MM.1S (cell line): ENCODE measurements at regions not wholly inside any gene's neighbourhood (a gene's known extent, or its start where the extent isn't known, plus 50 kb on each side); places are given as distances from the start of the nearest gene placed in this dataset.

Experiments used
- DNase-seq: peaks from one replicate; pipeline ENCODE4 v3.0.0-alpha.2; 2015
- H2AFZ ChIP-seq: fragments of 300-600 bp; sonication (generic); 2 replicates; pipeline ENCODE4 v1.6.0; 2016; ENCODE audit warnings: antibody characterized with exemption, low read length
- H3F3A ChIP-seq: fragments of 300-600 bp; sonication (generic); 2 replicates; pipeline ENCODE4 v1.6.1; 2016; ENCODE audit warnings: mild to moderate bottlenecking, antibody characterized with exemption, low read length, moderate library complexity, mixed read lengths; ENCODE audit not compliant: insufficient read depth
- H3K27ac ChIP-seq: fragments of 300-600 bp; sonication (generic); 2 replicates; pipeline ENCODE4 v1.5.1; 2016; ENCODE audit warnings: mild to moderate bottlenecking, low read length
- H3K27me3 ChIP-seq: fragments of 300-600 bp; sonication (generic); replicated peaks from 2 replicates; pipeline ENCODE4 v1.6.0; 2016; ENCODE audit warnings: low read length; ENCODE audit not compliant: insufficient read depth
- H3K36me3 ChIP-seq: fragments of 300-600 bp; sonication (generic); replicated peaks from 2 replicates; pipeline ENCODE4 v1.6.1; 2016; ENCODE audit warnings: mild to moderate bottlenecking, low read length, mixed read lengths; ENCODE audit not compliant: insufficient read depth
- H3K4me1 ChIP-seq: fragments of 300-600 bp; sonication (generic); 2 replicates; pipeline ENCODE4 v1.6.1; 2016; ENCODE audit warnings: low read length, mixed read lengths
- H3K4me2 ChIP-seq: fragments of 300-600 bp; sonication (generic); 2 replicates; pipeline ENCODE4 v1.6.0; 2016; ENCODE audit warnings: low read depth, low read length
- H3K4me3 ChIP-seq: fragments of 300-600 bp; sonication (generic); 2 replicates; pipeline ENCODE4 v1.5.1; 2016; ENCODE audit warnings: low read length, mixed read lengths
- H3K79me2 ChIP-seq: fragments of 300-600 bp; sonication (generic); 2 replicates; pipeline ENCODE4 v1.6.1; 2016; ENCODE audit warnings: mixed run types, low read length, mixed read lengths
- H3K9ac ChIP-seq: fragments of 300-600 bp; sonication (generic); 2 replicates; pipeline ENCODE4 v1.6.1; 2016; ENCODE audit warnings: low read length, mixed read lengths
- H3K9me2 ChIP-seq: fragments of 300-600 bp; sonication (generic); replicated peaks from 2 replicates; pipeline ENCODE4 v1.6.1; 2016; ENCODE audit warnings: mild to moderate bottlenecking, low read length, mixed read lengths; ENCODE audit not compliant: insufficient read depth
- H3K9me3 ChIP-seq: fragments of 300-600 bp; sonication (generic); replicated peaks from 2 replicates; pipeline ENCODE4 v1.6.1; 2016; ENCODE audit warnings: mild to moderate bottlenecking, low read length, mixed read lengths; ENCODE audit not compliant: insufficient read depth
- H4K20me1 ChIP-seq: fragments of 300-600 bp; sonication (generic); 2 replicates; pipeline ENCODE4 v1.6.1; 2016; ENCODE audit warnings: mild to moderate bottlenecking, low read length, moderate library complexity, mixed read lengths; ENCODE audit not compliant: insufficient read depth
- EZH2 ChIP-seq: fragments of 300-600 bp; sonication (generic); optimal IDR thresholded peaks from 2 replicates; pipeline ENCODE3; 2017; ENCODE audit warnings: low read depth, mild to moderate bottlenecking, antibody characterized with exemption, low read length, mixed read lengths
- EZH2phosphoT487 ChIP-seq: fragments of 300-600 bp; sonication (generic); IDR thresholded peaks from 2 replicates; pipeline ENCODE4 v1.6.1; 2018; ENCODE audit warnings: antibody characterized with exemption, low read length
- TF ChIP-seq, protein P1 (sequence below): fragments of 300-600 bp; sonication (generic); IDR thresholded peaks from 2 replicates; pipeline ENCODE4 v1.5.1; 2016; ENCODE audit warnings: antibody characterized with exemption, low read length, mixed read lengths

GRCh38 chr2:136444323-136444722 lies 321.0 kb upstream of the THSD7B start:
- Histone ChIP-seq H4K20me1 (no peaks in the 10 kb centered on the region), H2AFZ (no peak overlapping the region), H3K79me2 (no peaks in the 10 kb centered on the region), H3K9ac (no peak overlapping the region), H3K9me2 (no peaks in the 10 kb centered on the region), H3F3A (no peaks in the 10 kb centered on the region), H3K4me3 (no peak overlapping the region), H3K27ac (no peak overlapping the region), H3K9me3 (no peaks in the 10 kb centered on the region), H3K4me2 (no peak overlapping the region), H3K4me1 (no peaks in the 10 kb centered on the region), H3K27me3 (no peaks in the 10 kb centered on the region), H3K36me3 (no peaks in the 10 kb centered on the region)
- TF ChIP-seq, protein P1, sequence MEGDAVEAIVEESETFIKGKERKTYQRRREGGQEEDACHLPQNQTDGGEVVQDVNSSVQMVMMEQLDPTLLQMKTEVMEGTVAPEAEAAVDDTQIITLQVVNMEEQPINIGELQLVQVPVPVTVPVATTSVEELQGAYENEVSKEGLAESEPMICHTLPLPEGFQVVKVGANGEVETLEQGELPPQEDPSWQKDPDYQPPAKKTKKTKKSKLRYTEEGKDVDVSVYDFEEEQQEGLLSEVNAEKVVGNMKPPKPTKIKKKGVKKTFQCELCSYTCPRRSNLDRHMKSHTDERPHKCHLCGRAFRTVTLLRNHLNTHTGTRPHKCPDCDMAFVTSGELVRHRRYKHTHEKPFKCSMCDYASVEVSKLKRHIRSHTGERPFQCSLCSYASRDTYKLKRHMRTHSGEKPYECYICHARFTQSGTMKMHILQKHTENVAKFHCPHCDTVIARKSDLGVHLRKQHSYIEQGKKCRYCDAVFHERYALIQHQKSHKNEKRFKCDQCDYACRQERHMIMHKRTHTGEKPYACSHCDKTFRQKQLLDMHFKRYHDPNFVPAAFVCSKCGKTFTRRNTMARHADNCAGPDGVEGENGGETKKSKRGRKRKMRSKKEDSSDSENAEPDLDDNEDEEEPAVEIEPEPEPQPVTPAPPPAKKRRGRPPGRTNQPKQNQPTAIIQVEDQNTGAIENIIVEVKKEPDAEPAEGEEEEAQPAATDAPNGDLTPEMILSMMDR: no peak
- TF ChIP-seq EZH2: no peak
- TF ChIP-seq EZH2phosphoT487: no peak
- DNase-seq: no peak

DNA sequence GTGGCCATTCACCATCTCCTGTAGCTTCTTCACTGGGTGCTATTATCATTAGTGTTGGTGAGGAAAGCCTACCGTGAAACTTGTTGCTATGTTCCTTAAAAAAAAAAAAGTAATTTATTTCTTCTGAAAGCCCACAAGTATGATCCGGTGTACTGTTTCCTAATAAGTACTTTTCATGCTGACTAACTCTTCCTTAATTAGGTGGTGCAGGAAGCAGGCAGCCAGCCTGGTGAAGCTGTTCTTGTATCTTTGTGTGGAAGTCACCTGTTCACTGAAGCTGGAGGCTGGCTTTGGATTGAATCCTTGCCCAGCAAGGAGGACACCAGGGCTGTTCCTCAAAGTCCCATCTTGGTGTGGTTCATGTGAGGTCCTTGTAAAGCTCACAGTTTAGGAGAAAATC lies 321.7 kb upstream of the THSD7B start:
- no peaks in the 10 kb centered on the region for H3F3A ChIP-seq
- H3K9me3 ChIP-seq: no peaks in the 10 kb centered on the region
- no peak overlapping the region for H3K4me2 ChIP-seq
- H2AFZ ChIP-seq: no peak overlapping the region
- H3K27me3 ChIP-seq: no peaks in the 10 kb centered on the region
- H3K9ac ChIP-seq: no peak overlapping the region
- no peak for DNase-seq
- H4K20me1 ChIP-seq: no peaks in the 10 kb centered on the region
- H3K79me2 ChIP-seq: no peaks in the 10 kb centered on the region
- no peak overlapping the region for H3K4me3 ChIP-seq
- H3K27ac ChIP-seq: no peak overlapping the region
- no peaks in the 10 kb centered on the region for H3K36me3 ChIP-seq
- no peak for TF ChIP-seq EZH2phosphoT487
- TF ChIP-seq EZH2: no peak
- TF ChIP-seq, protein P1: no peak
- H3K4me1 ChIP-seq: no peaks in the 10 kb centered on the region
- no peaks in the 10 kb centered on the region for H3K9me2 ChIP-seq

- DNase-seq: no peak
- no peak for TF ChIP-seq EZH2
- TF ChIP-seq, protein P1: no peak
- TF ChIP-seq EZH2phosphoT487: no peak
- H3K79me2 ChIP-seq: no peaks in the 10 kb centered on the region
- H2AFZ ChIP-seq: no peak overlapping the region
- no peak overlapping the region for H3K4me2 ChIP-seq
- H3K4me1 ChIP-seq: no peaks in the 10 kb centered on the region
- no peaks in the 10 kb centered on the region for H3K27me3 ChIP-seq
- H3K4me3 ChIP-seq: no peak overlapping the region
- H3K9ac ChIP-seq: no peak overlapping the region
- H3K9me3 ChIP-seq: no peaks in the 10 kb centered on the region
- no peak overlapping the region for H3K27ac ChIP-seq
- no peaks in the 10 kb centered on the region for H3K9me2 ChIP-seq
- no peaks in the 10 kb centered on the region for H3K36me3 ChIP-seq
- no peaks in the 10 kb centered on the region for H4K20me1 ChIP-seq
- no peaks in the 10 kb centered on the region for H3F3A ChIP-seq
Measured at GRCh38 chr2:136441979-136442714, 323.2 kb upstream of the THSD7B start.
